AG09319 (cell line): ENCODE measurements at regions not wholly inside any gene's neighbourhood (a gene's known extent, or its start where the extent isn't known, plus 50 kb on each side); places are given as distances from the start of the nearest gene placed in this dataset.

Experiments used
- DNase-seq: peaks from one replicate; pipeline ENCODE4 v3.0.0-alpha.2; 2010; ENCODE audit warnings: low read depth; ENCODE audit errors: extremely low read depth
- CTCF ChIP-seq: IDR thresholded peaks from 2 replicates; pipeline ENCODE4 v1.5.1; 2011; ENCODE audit warnings: low read depth, mild to moderate bottlenecking, inconsistent platforms, low read length, moderate library complexity

GRCh38 chrX:20884565-20884964 lies 489.7 kb upstream of the CNKSR2 start:
- DNase-seq = no peak

GRCh38 chrX:20863649-20864048 lies 510.6 kb upstream of the CNKSR2 start:
- no peak for DNase-seq
- no peak for TF ChIP-seq CTCF

More at GRCh38 chrX:20884565-20884964, 489.7 kb upstream of the CNKSR2 start:
- no peak for TF ChIP-seq CTCF

GRCh38 chrX:20861113-20861512 lies 513.1 kb upstream of the CNKSR2 start:
- no peak for TF ChIP-seq CTCF
- DNase-seq = no peak

- no peak for DNase-seq
- TF ChIP-seq CTCF = no peak
These were observed 516.5 kb upstream of the CNKSR2 start for GRCh38 chrX:20857746-20858145.

- TF ChIP-seq CTCF = no peak
- DNase-seq = no peak
These were observed 535.7 kb upstream of the CNKSR2 start for GRCh38 chrX:20838477-20838876.

GRCh38 chrX:20829665-20830491 lies 544.3 kb upstream of the CNKSR2 start:
- no peak for TF ChIP-seq CTCF
- DNase-seq = no peak

- TF ChIP-seq CTCF = no peak
- DNase-seq = no peak
These were observed 548.2 kb upstream of the CNKSR2 start for GRCh38 chrX:20825984-20826383.
